Caco-2 (cell line): ENCODE measurements at regions not wholly inside any gene's neighbourhood (a gene's known extent, or its start where the extent isn't known, plus 50 kb on each side); places are given as distances from the start of the nearest gene placed in this dataset.

Source experiments
- BruUV-seq: library from RNA; stranded (reverse); fragments of 400-500 nt; replicated peaks from 2 replicates; lab custom pipeline; 2021; lab: Mats Ljungman, UMichigan
- CTCF ChIA-PET: fragments of 300-600 bp; sonication (Branson Sonifier 250); formaldehyde crosslinking; loops from one replicate; lab custom pipeline; 2022; ENCODE audit warnings: antibody characterized with exemption; lab: Charles Lee
- POLR2A ChIA-PET: fragments of 300-600 bp; sonication (Branson Sonifier 250); formaldehyde crosslinking; loops from one replicate; lab custom pipeline; 2022; ENCODE audit warnings: antibody characterized with exemption; lab: Charles Lee
- DNase-seq, 2 experiments: peaks; one replicate each; pipeline versions ENCODE4 v3.0.0 to v3.0.0-alpha.2; 2020 to 2022
- H3K27me3 ChIP-seq: replicated peaks from 2 replicates; pipeline ENCODE4 v1.6.0; 2011; ENCODE audit warnings: low read length; ENCODE audit not compliant: control insufficient read depth, insufficient read depth
- H3K36me3 ChIP-seq: 2 replicates; pipeline ENCODE4 v1.5.1; 2011; ENCODE audit warnings: low read length; ENCODE audit not compliant: control insufficient read depth, insufficient read depth
- H3K4me1 ChIP-seq: fragments of 250-450 bp; sonication (Bioruptor Pico); 2 replicates; pipeline ENCODE4 v1.5.1; 2020; ENCODE audit warnings: mild to moderate bottlenecking
- H3K4me3 ChIP-seq: 2 replicates; pipeline ENCODE4 v1.5.1; 2011; ENCODE audit warnings: low read depth, mild to moderate bottlenecking, control low read depth, low read length
- H3K9me3 ChIP-seq: fragments of 250-450 bp; sonication (Bioruptor Pico); 2 replicates; pipeline ENCODE4 v1.5.1; 2020; ENCODE audit warnings: mild to moderate bottlenecking, moderate library complexity
- H3K27ac Mint-ChIP-seq: one replicate; pipeline ENCODE4 v1.8.0; 2022; ENCODE audit warnings: mixed read lengths; ENCODE audit not compliant: unreplicated experiment
- H3K27me3 Mint-ChIP-seq: one replicate; pipeline ENCODE4 v1.8.0; 2022; ENCODE audit warnings: mixed read lengths; ENCODE audit not compliant: insufficient read depth, unreplicated experiment
- H3K36me3 Mint-ChIP-seq: one replicate; pipeline ENCODE4 v1.8.0; 2022; ENCODE audit warnings: mild to moderate bottlenecking, mixed read lengths; ENCODE audit not compliant: insufficient read depth, unreplicated experiment
- H3K4me1 Mint-ChIP-seq: one replicate; pipeline ENCODE4 v1.8.0; 2022; ENCODE audit warnings: low read depth, mixed read lengths; ENCODE audit not compliant: unreplicated experiment
- H3K4me3 Mint-ChIP-seq: one replicate; pipeline ENCODE4 v1.8.0; 2022; ENCODE audit warnings: mild to moderate bottlenecking, moderate library complexity, mixed read lengths; ENCODE audit not compliant: unreplicated experiment
- H3K9me3 Mint-ChIP-seq: one replicate; pipeline ENCODE4 v1.8.0; 2022; ENCODE audit warnings: mixed read lengths; ENCODE audit not compliant: unreplicated experiment
- CTCF ChIP-seq, 2 experiments: fragments of 200-600 bp in 1 of 2; IDR thresholded peaks; 1 replicate in 1 of 2; 2 replicates in 1 of 2; pipeline versions ENCODE4 v1.5.1 to v1.8.0; 2011 to 2022; ENCODE audit warnings: antibody characterized with exemption in 1 of 2, control low read depth in 1 of 2, inconsistent platforms in 1 of 2, low read depth in 1 of 2, low read length in 1 of 2, mild to moderate bottlenecking in 1 of 2, moderate library complexity in 1 of 2; ENCODE audit not compliant: insufficient read depth in 1 of 2, severe bottlenecking in 1 of 2, unreplicated experiment in 1 of 2
- intact Hi-C: fragments of 100-400 bp; cut with micrococcal nuclease; formaldehyde crosslinking; loops from one replicate; pipeline ENCODE4 v1.10.0; 2022; ENCODE audit not compliant: unreplicated experiment

GRCh38 chr16:54546521-54546920 is 259.9 kb upstream of the IRX3 start:
- Histone ChIP-seq H3K27me3 (no peaks in the 10 kb centered on the region), H3K4me1 (peaks cover 7% of the 10 kb centered on the region; the same call in 1 of the 2 replicates), H3K4me3 (no peak overlapping the region), H3K9me3 (no peaks in the 10 kb centered on the region), H3K36me3 (no peaks in the 10 kb centered on the region)
- intact Hi-C loops, result loop anchor here (10.0 kb wide), 1 partner anchor 652 kb away; no protein-coding TSS in a partner anchor
- no peak overlapping the region for H3K4me3 Mint-ChIP-seq
- H3K36me3 Mint-ChIP-seq, result no peaks in the 10 kb centered on the region
- H3K27ac Mint-ChIP-seq, result no peak overlapping the region
- H3K9me3 Mint-ChIP-seq, result no peaks in the 10 kb centered on the region
- DNase-seq, result no peak
- CTCF ChIA-PET, result no interaction called here
- peaks cover 16% of the 10 kb centered on the region for H3K4me1 Mint-ChIP-seq
- BruUV-seq, result no TSS peak
- POLR2A ChIA-PET, result no interaction called here
- TF ChIP-seq CTCF (IDR thresholded peaks at IDR 0.05; ENCODE audit: insufficient read depth in 1 of 2, low read depth in 1 of 2, low read length in 1 of 2, severe bottlenecking in 1 of 2, unreplicated experiment in 1 of 2), result no peak
- H3K27me3 Mint-ChIP-seq, result no peaks in the 10 kb centered on the region

DNA sequence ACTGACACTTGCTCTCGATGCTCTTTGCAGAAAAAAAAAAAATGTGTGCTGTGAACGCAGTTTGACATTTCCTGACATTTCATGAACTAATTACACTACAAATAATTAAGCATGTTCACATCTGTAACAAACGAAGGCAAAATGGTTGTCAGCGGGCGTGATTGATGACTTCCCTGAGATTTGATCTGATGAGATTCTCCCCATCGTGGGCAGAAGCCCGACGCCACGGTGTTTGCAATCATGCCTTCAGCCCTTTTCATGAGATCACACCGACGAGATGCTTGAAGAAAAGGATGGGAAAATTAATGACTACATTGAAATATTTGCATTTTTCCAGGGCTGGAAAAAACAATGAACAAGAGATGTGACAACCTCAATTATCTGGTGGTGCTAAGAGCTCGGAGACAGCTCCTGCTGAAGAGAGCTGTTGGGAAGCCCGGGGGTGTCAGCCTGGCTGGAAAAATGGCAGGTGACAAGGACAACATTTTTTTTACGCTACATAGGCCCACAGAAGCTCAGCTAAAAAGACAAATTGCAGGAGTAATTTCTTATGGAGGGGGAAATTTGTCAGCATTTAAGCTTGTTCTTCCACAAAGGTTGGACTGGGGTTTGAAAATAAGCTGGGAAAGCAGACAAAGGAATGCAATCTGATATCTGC is 259.4 kb upstream of the IRX3 start:
- no peaks in the 10 kb centered on the region for H3K36me3 Mint-ChIP-seq
- peaks cover 8% of the 10 kb centered on the region for H3K4me1 ChIP-seq
- no peak overlapping the region for H3K4me3 ChIP-seq
- peaks cover 19% of the 10 kb centered on the region for H3K4me1 Mint-ChIP-seq
- no peaks in the 10 kb centered on the region for H3K27me3 Mint-ChIP-seq
- no peaks in the 10 kb centered on the region for H3K9me3 Mint-ChIP-seq
- no peak overlapping the region for H3K27ac Mint-ChIP-seq
- H3K36me3 ChIP-seq, result no peaks in the 10 kb centered on the region
- no TSS peak for BruUV-seq
- intact Hi-C loops, result loop anchor here (10.0 kb wide), 1 partner anchor 651 kb away; no protein-coding TSS in a partner anchor
- CTCF ChIA-PET, result no interaction called here
- no peaks in the 10 kb centered on the region for H3K27me3 ChIP-seq
- no peak for TF ChIP-seq CTCF (IDR thresholded peaks at IDR 0.05; ENCODE audit: insufficient read depth in 1 of 2, low read depth in 1 of 2, low read length in 1 of 2, severe bottlenecking in 1 of 2, unreplicated experiment in 1 of 2)
- no peak for DNase-seq
- POLR2A ChIA-PET, result no interaction called here
- no peak overlapping the region for H3K4me3 Mint-ChIP-seq
- no peaks in the 10 kb centered on the region for H3K9me3 ChIP-seq

DNA sequence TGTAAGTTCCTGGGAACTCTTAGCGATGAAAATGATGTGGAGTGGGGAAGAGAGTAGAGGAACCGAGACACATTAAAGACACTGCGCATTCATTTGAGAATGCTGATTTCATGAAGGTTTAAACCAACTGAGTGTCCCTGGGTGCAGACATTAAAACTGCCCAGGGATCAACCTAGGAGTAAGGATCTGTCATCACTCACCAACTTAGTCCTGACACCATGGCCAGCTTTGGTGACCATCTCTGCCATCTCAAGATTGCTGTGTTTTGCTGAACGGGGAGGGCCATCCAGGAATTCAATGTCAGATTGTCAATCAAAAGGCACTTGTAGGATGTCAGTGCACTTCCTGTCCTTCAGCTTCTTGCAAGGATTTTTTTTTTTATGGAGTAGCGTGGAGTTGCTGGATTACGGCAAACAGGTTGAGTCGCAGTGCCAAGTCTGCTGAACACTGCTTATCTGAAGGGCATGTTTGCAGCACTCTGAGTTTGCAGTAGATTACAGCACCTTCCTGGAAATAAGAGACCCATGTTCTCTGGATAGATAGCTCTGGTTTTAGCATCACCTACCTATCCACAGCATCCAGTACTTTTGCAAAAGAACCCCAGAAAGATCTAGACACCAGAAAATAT is 258.1 kb upstream of the IRX3 start:
- CTCF ChIA-PET, result interaction anchor here (0.5 to 0.8 kb wide), 4 partner anchors 141 to 412 kb away, joined by 3 read pairs; no protein-coding TSS in a partner anchor
- Histone ChIP-seq H3K9me3 (no peaks in the 10 kb centered on the region), H3K4me1 (peaks cover 15% of the 10 kb centered on the region), H3K27me3 (no peaks in the 10 kb centered on the region), H3K36me3 (no peaks in the 10 kb centered on the region), H3K4me3 (no peak overlapping the region)
- POLR2A ChIA-PET, result no interaction called here
- no TSS peak for BruUV-seq
- Mint-ChIP-seq H3K27ac (peak overlapping the region; percentile 54), H3K27me3 (no peaks in the 10 kb centered on the region), H3K36me3 (no peaks in the 10 kb centered on the region), H3K4me3 (no peak overlapping the region), H3K4me1 (peaks cover 25% of the 10 kb centered on the region), H3K9me3 (no peaks in the 10 kb centered on the region)
- no peak for DNase-seq
- intact Hi-C loops, result loop anchor here (10.0 kb wide), 1 partner anchor 650 kb away; no protein-coding TSS in a partner anchor
- TF ChIP-seq CTCF (IDR thresholded peaks at IDR 0.05; ENCODE audit: insufficient read depth in 1 of 2, low read depth in 1 of 2, low read length in 1 of 2, severe bottlenecking in 1 of 2, unreplicated experiment in 1 of 2), result no peak
